ENCODE measurements at regions not wholly inside any gene's neighbourhood (a gene's known extent, or its start where the extent isn't known, plus 50 kb on each side); places are given as distances from the start of the nearest gene placed in this dataset.

DNA sequence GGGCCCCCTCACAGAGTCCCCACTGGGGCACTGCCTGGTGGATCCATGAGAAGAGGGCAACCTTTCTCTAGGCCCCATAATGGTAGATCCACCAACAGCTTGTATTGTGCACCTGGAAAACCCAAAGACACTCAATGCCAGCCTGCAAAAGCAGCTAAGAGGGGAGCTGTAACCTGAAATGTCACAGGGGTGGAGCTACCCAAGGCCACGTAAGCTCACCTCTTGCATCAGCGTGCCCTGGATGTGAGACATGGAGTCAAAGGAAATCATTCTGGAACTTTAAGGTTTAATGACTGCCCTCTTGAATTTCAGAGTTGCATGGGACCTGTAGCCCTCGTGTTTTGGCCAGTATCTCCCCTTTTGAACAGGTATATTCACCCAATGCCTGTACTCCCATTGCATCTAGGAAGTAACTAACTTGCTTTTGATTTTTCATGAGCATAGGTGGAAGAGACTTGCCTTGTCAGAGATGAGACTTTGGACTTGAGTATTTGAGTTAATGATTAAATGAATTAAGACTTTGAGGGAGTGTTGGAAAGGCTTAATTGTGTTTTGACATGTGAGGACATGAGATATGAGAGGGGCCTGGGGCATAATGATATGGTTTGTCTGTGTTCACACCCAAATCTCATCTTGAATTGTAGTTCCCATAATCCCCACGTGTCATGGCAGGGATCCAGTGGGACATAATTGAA is 900.9 kb upstream of the ROBO1 start:
- TF ChIP-seq CTCF (IDR thresholded peaks at IDR 0.05), result no peak
- TF ChIP-seq POLR2A (IDR thresholded peaks at IDR 0.05), result no peak

Data from testis (tissue), 2 donors.